ENCODE measurements at regions not wholly inside any gene's neighbourhood (a gene's known extent, or its start where the extent isn't known, plus 50 kb on each side); places are given as distances from the start of the nearest gene placed in this dataset.

DNA sequence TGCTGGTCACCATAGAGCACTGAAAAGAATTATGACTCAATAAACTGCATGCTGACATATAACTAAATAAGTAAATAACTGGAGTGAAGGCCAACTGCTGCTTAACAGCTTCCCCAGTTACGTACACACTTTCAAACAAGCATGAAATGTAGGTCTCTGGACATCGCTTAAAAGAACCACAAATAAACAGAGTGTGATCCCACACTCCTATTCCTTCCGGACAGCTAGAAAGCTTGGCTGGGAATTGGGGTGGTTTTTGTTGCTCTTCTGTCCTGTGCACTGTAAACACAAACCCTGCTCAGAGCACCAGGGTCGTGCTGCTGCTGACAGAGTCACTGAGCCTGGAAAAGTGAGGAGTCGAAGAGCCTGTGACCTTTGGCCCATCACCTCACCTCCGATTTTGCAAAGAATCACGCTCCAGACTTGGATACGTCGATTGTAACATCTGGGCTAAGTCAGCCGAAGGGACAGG lies 162.7 kb upstream of the NT5C1B start:
- H3K27ac ChIP-seq, result peak overlapping the region in 3 of 4 donors; percentile 22 to 55 (median 40)
- intact Hi-C loops (cut with DNase I; ENCODE audit: low total_unique reads) (loop anchor here (10.0 kb wide), 1 partner anchor 227 kb away; no protein-coding TSS in a partner anchor), in situ Hi-C loops (cut with MboI; ENCODE audit: low sequenced_read_pairs in 4 of 4) (loop anchor here in 3 of 4 donors (25.0 kb wide), 2 partner anchors 610 to 1110 kb away; partner anchors contain the start of gene OSR1 (in 1 of the 3))
- H3K9me3 ChIP-seq, result no peaks in the 10 kb centered on the region
- no peaks in the 10 kb centered on the region for H3K36me3 ChIP-seq
- no peak for TF ChIP-seq POLR2A (IDR thresholded peaks at IDR 0.05)
- TF ChIP-seq CTCF (IDR thresholded peaks at IDR 0.05 in 4 of 5, conservative IDR thresholded peaks at IDR 0.05 in 1 of 5), result no peak
- DNase-seq (no peak), ATAC-seq (peak in 1 of 2 donors; percentile 38)
- peaks cover 26 to 34% of the 10 kb centered on the region in 2 donors for H3K4me1 ChIP-seq
- no peaks in the 10 kb centered on the region for H3K27me3 ChIP-seq
- H3K4me3 ChIP-seq, result no peak overlapping the region

- peaks cover 26 to 34% of the 10 kb centered on the region in 2 donors for H3K4me1 ChIP-seq
- H3K27ac ChIP-seq, result peak overlapping the region in 3 of 4 donors; percentile 17 to 47 (median 28)
- H3K4me3 ChIP-seq, result no peak overlapping the region
- in situ Hi-C loops (cut with MboI; ENCODE audit: low sequenced_read_pairs in 4 of 4), result loop anchor here in 3 of 4 donors (25.0 kb wide), 2 partner anchors 611 to 1111 kb away; partner anchors contain the start of gene OSR1 (in 1 of the 3)
- DNase-seq, result no peak
- intact Hi-C loops (cut with DNase I; ENCODE audit: low total_unique reads), result loop anchor here (1.0 to 10.0 kb wide), 3 partner anchors 226 to 1112 kb away; no protein-coding TSS in a partner anchor
- ATAC-seq, result peak in 1 of 2 donors; percentile 44
- no peak for TF ChIP-seq POLR2A (IDR thresholded peaks at IDR 0.05)
- no peak for TF ChIP-seq CTCF (IDR thresholded peaks at IDR 0.05 in 4 of 5, conservative IDR thresholded peaks at IDR 0.05 in 1 of 5)
- H3K36me3 ChIP-seq, result no peaks in the 10 kb centered on the region
- no peaks in the 10 kb centered on the region for H3K9me3 ChIP-seq
- no peaks in the 10 kb centered on the region for H3K27me3 ChIP-seq
These were observed 161.5 kb upstream of the NT5C1B start for GRCh38 chr2:18750672-18751554.

GRCh38 chr2:18749912-18750526 lies 160.7 kb upstream of the NT5C1B start:
- Histone ChIP-seq H3K4me3 (no peak overlapping the region), H3K36me3 (no peaks in the 10 kb centered on the region), H3K27ac (peak overlapping the region in 3 of 4 donors; percentile 17 to 47 (median 28)), H3K4me1 (peaks cover 26 to 34% of the 10 kb centered on the region in 2 donors), H3K27me3 (no peaks in the 10 kb centered on the region), H3K9me3 (no peaks in the 10 kb centered on the region)
- DNase-seq, result no peak
- intact Hi-C loops (cut with DNase I; ENCODE audit: low total_unique reads), result loop anchor here (1.0 to 10.0 kb wide), 3 partner anchors 225 to 1113 kb away; no protein-coding TSS in a partner anchor
- peak; percentile 41 to 69 for ATAC-seq
- in situ Hi-C loops (cut with MboI; ENCODE audit: low sequenced_read_pairs in 4 of 4), result loop anchor here (10.0 to 25.0 kb wide), 4 partner anchors 612 to 1115 kb away; partner anchors contain the start of gene OSR1 (in 1 of the 4)
- TF ChIP-seq CTCF (IDR thresholded peaks at IDR 0.05 in 4 of 5, conservative IDR thresholded peaks at IDR 0.05 in 1 of 5), result peak; percentile 60 to 78 (median 73)
- TF ChIP-seq POLR2A (IDR thresholded peaks at IDR 0.05), result no peak

GRCh38 chr2:18745431-18746272 lies 156.3 kb upstream of the NT5C1B start:
- H3K27ac ChIP-seq, result no peak overlapping the region
- H3K36me3 ChIP-seq, result no peaks in the 10 kb centered on the region
- H3K4me1 ChIP-seq, result peaks cover 6 to 7% of the 10 kb centered on the region in 2 donors
- TF ChIP-seq POLR2A (IDR thresholded peaks at IDR 0.05), result no peak
- in situ Hi-C loops (cut with MboI; ENCODE audit: low sequenced_read_pairs in 4 of 4) (loop anchor here in 3 of 4 donors (10.0 kb wide), 2 partner anchors 619 to 1119 kb away; no protein-coding TSS in a partner anchor), intact Hi-C loops (cut with DNase I; ENCODE audit: low total_unique reads) (no loop called here)
- H3K27me3 ChIP-seq, result no peaks in the 10 kb centered on the region
- ATAC-seq (no peak), DNase-seq (no peak)
- no peaks in the 10 kb centered on the region for H3K9me3 ChIP-seq
- no peak overlapping the region for H3K4me3 ChIP-seq
